ENCODE measurements at regions not wholly inside any gene's neighbourhood (a gene's known extent, or its start where the extent isn't known, plus 50 kb on each side); places are given as distances from the start of the nearest gene placed in this dataset.

DNA sequence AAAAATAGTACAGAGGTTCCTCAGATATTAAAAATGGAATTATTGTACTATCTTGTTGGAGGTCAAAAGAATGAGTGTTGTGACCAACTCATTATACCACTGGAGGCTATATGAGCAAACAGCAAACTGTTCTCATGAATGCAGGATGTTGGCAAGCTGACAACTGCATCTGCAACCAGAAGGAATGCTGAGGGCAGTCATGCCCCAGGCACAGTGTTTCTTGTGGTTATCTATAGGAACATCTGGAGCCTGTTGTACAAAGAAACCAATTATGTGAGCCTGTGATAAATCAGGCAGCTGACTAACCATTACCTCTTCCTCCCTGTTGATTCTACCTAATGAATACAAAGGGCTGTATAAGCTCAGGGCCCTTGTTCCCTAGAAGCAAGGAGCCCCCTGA is 2057.1 kb downstream of the TP53TG3F start:
- TF ChIP-seq, protein P1, sequence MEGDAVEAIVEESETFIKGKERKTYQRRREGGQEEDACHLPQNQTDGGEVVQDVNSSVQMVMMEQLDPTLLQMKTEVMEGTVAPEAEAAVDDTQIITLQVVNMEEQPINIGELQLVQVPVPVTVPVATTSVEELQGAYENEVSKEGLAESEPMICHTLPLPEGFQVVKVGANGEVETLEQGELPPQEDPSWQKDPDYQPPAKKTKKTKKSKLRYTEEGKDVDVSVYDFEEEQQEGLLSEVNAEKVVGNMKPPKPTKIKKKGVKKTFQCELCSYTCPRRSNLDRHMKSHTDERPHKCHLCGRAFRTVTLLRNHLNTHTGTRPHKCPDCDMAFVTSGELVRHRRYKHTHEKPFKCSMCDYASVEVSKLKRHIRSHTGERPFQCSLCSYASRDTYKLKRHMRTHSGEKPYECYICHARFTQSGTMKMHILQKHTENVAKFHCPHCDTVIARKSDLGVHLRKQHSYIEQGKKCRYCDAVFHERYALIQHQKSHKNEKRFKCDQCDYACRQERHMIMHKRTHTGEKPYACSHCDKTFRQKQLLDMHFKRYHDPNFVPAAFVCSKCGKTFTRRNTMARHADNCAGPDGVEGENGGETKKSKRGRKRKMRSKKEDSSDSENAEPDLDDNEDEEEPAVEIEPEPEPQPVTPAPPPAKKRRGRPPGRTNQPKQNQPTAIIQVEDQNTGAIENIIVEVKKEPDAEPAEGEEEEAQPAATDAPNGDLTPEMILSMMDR (IDR thresholded peaks at IDR 0.05; ENCODE audit: low read depth, low read length) = no peak
- no peak for TF ChIP-seq EZH2phosphoT487 (IDR thresholded peaks at IDR 0.05; ENCODE audit: low read depth)

All from OCI-LY3 (cell line).